HUES48 (cell line): ENCODE measurements at regions not wholly inside any gene's neighbourhood (a gene's known extent, or its start where the extent isn't known, plus 50 kb on each side); places are given as distances from the start of the nearest gene placed in this dataset.
"Not testable (repeated sequence)": the region's sequence is repeated elsewhere in the genome, so short reads cannot be mapped to it uniquely, and the experiment has no call there.

ENCODE experiments used
- H3K27ac ChIP-seq: one replicate; pipeline ENCODE4 v1.7.0; 2013; ENCODE audit warnings: low read depth, low read length, inconsistent platforms
- H3K27me3 ChIP-seq: 2 replicates; pipeline ENCODE4 v1.6.1; 2013; ENCODE audit warnings: mild to moderate bottlenecking, low read length; ENCODE audit not compliant: control insufficient read depth, insufficient read depth
- H3K36me3 ChIP-seq: 2 replicates; pipeline ENCODE4 v1.6.1; 2013; ENCODE audit warnings: low read length; ENCODE audit not compliant: control insufficient read depth, insufficient read depth
- H3K4me1 ChIP-seq: 2 replicates; pipeline ENCODE4 v1.6.1; 2013; ENCODE audit warnings: mild to moderate bottlenecking, low read length; ENCODE audit not compliant: control insufficient read depth, insufficient read depth
- H3K4me3 ChIP-seq: 2 replicates; pipeline ENCODE4 v1.5.1; 2013; ENCODE audit warnings: mild to moderate bottlenecking, low read depth, low read length
- H3K9ac ChIP-seq: 2 replicates; pipeline ENCODE4 v1.6.1; 2013; ENCODE audit warnings: mild to moderate bottlenecking, low read depth, low read length, moderate library complexity
- H3K9me3 ChIP-seq: 2 replicates; pipeline ENCODE4 v1.6.1; 2013; ENCODE audit warnings: low read length; ENCODE audit not compliant: control insufficient read depth, insufficient read depth

DNA sequence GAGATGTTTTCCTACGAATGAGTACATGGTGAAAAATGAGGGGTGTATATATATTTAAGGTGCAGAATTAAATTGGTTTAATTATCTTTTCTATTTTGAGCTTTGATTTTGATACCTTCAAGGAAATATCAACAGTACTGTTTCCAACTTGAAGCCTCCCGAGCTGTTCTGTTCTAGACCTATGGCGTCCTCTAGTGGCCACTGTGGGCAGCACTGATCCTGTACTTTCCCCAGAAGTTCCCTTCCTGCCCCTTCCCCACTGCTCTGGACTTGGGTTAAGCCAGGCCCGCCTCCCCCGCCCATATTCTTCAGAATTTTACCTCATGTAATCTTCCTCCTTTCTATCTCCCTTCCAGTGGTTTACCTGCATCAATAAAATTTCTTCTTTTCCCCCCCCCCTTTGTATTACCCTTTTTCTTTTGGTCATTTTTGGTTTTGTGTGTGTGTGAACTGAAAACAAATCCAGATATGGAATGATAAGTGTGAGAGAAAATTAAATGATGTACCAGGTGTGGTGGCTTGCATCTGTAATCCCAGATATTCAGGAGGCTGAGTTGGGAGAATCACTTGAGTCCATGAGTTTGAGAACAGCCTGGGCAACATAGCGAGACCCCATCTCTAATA is 1643.5 kb downstream of the TP53TG3F start:
- Histone ChIP-seq H3K27ac (no peak overlapping the region), H3K4me1 (no peaks in the 10 kb centered on the region), H3K9ac (no peak overlapping the region), H3K36me3 (no peaks in the 10 kb centered on the region), H3K27me3 (no peaks in the 10 kb centered on the region), H3K4me3 (no peak overlapping the region), H3K9me3 (peaks cover 54% of the 10 kb centered on the region)

DNA sequence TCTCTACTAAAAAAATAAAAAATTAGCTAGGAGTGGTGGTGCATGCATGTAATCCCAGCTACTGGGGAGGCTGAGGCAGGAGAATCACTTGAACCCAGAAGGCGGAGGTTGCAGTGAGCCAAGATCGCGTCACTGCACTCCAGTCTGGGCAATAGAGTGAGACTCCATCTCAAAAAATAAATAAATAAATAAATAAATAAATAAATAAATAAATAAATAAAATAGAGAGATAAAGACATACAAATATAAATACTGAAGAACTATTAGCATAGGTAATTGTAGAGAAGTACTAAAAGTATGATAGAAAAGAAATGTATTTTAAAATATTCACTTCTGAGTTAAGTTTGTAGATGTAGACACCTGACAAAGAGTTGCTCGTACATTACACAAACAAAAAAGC is 1652.4 kb downstream of the TP53TG3F start:
- H3K4me3 ChIP-seq, H3K27ac ChIP-seq, H3K36me3 ChIP-seq, H3K9ac ChIP-seq, H3K4me1 ChIP-seq, H3K27me3 ChIP-seq: not testable (repeated sequence)
- H3K9me3 ChIP-seq, result peaks cover 66% of the 10 kb centered on the region

DNA sequence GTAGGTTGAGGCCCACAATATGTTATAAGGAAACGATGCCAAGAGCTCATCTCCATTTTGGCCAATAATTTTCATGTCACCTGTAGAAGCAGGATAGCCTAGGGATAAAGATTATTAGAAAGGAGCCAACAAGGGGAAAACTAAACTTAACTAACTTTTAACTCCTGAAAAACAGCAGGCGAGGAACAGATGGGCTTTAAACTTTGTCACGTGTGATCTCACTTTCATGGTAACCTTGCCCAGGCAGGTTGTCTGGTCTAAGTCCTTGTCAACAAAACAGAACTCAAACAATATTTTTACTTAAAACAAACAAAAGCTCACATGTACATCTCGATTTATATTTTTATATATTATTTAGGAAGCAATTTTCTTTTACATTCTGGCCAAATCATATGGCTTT is 1672.0 kb downstream of the TP53TG3F start:
- no peaks in the 10 kb centered on the region for H3K4me1 ChIP-seq
- H3K27ac ChIP-seq, result no peak overlapping the region
- peaks cover 95% of the 10 kb centered on the region for H3K9me3 ChIP-seq
- no peaks in the 10 kb centered on the region for H3K27me3 ChIP-seq
- no peaks in the 10 kb centered on the region for H3K36me3 ChIP-seq
- H3K9ac ChIP-seq, result no peak overlapping the region
- no peak overlapping the region for H3K4me3 ChIP-seq

DNA sequence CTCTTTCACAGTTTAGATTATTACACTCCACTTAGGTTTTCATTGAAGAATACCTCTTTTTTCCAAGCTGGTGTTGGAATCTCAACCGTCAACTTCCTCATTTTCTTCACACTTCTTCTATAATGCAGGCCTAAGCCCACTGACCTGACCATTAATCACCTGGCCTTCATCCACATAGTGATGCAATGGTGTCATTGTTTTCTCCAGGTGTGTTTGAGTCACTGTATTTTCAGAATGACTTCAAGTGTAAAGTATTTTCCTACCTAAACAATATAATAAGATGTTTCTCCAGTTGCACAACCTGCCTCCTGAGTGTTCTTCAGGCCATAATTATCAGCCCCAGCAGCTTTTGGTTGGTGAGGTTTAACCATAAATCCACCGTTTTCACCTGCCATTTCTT is 1675.1 kb downstream of the TP53TG3F start:
- no peak overlapping the region for H3K27ac ChIP-seq

DNA sequence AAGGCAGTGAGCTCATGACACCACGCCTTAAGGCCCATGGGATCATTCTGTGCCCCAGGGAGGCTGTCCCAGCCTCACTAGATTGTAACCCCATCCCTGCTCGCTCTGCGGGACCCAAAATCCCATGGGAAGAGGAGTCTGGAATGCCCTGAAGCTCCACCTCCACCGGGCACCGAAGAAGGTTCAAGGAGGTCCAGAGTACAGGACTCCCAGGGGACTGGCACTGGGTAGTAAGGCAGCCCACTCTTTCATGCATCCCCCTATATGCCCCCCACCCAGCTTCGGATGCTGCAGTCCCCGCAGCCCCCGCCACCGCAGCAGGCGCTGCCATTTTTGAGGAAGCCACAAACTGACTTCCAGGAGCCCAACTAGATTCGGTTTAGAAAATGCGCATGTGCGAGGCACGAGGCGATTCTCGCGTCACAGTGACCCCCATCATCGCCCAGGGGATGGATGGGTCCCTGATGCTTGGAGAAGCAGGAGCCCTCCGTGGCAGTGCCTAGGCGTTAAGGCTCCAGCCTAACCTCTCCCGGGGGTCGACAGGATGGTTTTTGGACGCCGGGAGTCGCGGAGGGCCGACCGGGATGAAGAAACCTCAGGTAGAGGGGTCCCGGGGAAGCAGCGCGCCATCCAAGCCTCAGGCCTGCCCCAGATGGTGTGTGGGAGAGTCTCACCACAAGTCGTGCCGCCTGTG is 1681.0 kb downstream of the TP53TG3F start:
- H3K4me1 ChIP-seq, result no peaks in the 10 kb centered on the region
- no peaks in the 10 kb centered on the region for H3K27me3 ChIP-seq
- H3K4me3 ChIP-seq, result no peak overlapping the region; the same call in 1 of the 2 replicates
- no peak overlapping the region for H3K27ac ChIP-seq
- no peaks in the 10 kb centered on the region for H3K36me3 ChIP-seq
- no peak overlapping the region for H3K9ac ChIP-seq
- H3K9me3 ChIP-seq, result peaks cover 90% of the 10 kb centered on the region

More for the DNA sequence above, 1675.1 kb downstream of the TP53TG3F start:
- Histone ChIP-seq H3K27me3 (no peaks in the 10 kb centered on the region), H3K9ac (no peak overlapping the region), H3K4me3 (no peak overlapping the region), H3K9me3 (peaks cover 92% of the 10 kb centered on the region), H3K4me1 (no peaks in the 10 kb centered on the region), H3K36me3 (no peaks in the 10 kb centered on the region)

DNA sequence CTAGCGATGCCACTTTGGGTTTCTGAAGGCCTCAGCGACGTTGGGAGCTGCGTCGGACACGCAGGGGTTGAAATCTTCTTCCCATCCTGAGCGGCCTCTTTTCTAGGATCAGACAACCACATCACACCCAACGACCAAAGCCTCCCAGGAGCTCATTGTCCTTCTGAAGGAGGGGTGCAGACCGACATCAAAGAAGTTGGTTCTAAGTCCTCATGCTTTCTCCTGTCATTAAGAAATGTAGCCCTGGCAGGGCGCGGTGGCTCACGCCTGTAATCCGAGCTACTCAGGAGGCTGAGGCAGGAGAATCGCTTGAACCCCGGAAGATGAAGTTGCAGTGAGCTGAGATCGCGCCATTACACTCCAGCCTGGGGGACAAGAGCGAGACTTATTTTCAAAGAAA is 1681.9 kb downstream of the TP53TG3F start:
- no peaks in the 10 kb centered on the region for H3K27me3 ChIP-seq
- H3K9me3 ChIP-seq, result peaks cover 90% of the 10 kb centered on the region
- H3K36me3 ChIP-seq, result no peaks in the 10 kb centered on the region
- H3K9ac ChIP-seq, result no peak overlapping the region
- no peak overlapping the region for H3K27ac ChIP-seq
- H3K4me3 ChIP-seq, result no peak overlapping the region
- no peaks in the 10 kb centered on the region for H3K4me1 ChIP-seq

DNA sequence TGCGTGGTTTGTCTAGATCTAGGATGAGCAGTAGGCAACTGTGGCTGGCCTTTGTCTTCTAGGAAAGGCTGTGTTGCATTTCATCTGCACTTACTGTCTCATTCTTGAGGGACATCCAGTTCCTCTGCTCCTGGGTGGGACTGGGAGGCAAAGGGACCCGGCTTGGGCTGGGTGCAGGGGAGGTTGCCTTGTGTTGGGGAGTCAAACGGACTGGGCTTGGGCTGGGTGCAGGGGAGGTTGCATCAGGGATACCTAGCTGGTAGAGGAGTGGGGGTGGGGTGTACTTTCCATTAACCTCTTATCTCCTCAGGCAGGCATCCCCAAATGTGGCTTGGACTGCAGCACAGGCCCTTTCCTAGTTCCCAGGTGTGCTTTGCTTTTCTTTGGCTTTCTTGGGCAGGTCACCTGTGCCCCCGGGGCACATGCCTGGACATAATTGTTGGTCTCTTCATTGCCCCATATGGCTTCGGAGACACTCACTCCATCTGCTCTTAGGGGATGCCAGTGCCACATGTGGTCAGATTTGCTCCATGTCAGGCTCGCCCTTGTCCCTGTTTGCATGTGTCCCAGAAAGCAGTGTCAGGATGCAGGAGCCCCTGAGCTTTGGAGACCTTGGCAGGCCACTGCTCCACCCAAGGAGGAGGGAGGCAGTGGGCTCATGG is 1682.9 kb downstream of the TP53TG3F start:
- H3K9me3 ChIP-seq, result peaks cover 90% of the 10 kb centered on the region
- no peak overlapping the region for H3K4me3 ChIP-seq
- no peak overlapping the region for H3K9ac ChIP-seq

DNA sequence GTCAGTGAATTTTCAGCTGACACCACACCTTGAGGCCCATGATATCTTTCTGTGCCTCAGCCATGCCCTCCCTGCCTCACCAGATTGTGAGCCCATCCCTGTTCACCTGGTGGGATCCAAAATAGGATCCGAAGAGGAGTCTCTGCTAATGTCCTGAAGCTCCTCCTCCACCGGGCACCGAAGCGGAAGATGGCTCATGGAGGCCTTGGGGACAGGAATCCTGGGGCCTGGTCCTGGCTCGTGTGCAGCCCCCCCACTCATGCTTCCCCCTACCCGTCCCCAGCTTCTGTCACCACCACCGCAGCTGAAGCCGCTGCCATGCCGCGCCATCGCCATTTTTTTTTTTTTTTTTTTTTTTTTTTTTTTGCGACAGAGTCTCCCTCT is 1683.4 kb downstream of the TP53TG3F start:
- H3K9me3 ChIP-seq, result peaks cover 90% of the 10 kb centered on the region
- no peaks in the 10 kb centered on the region for H3K4me1 ChIP-seq
- H3K27ac ChIP-seq, result no peak overlapping the region

More for the DNA sequence above, 1682.9 kb downstream of the TP53TG3F start:
- Histone ChIP-seq H3K36me3 (no peaks in the 10 kb centered on the region), H3K27ac (no peak overlapping the region), H3K4me1 (no peaks in the 10 kb centered on the region), H3K27me3 (no peaks in the 10 kb centered on the region)

DNA sequence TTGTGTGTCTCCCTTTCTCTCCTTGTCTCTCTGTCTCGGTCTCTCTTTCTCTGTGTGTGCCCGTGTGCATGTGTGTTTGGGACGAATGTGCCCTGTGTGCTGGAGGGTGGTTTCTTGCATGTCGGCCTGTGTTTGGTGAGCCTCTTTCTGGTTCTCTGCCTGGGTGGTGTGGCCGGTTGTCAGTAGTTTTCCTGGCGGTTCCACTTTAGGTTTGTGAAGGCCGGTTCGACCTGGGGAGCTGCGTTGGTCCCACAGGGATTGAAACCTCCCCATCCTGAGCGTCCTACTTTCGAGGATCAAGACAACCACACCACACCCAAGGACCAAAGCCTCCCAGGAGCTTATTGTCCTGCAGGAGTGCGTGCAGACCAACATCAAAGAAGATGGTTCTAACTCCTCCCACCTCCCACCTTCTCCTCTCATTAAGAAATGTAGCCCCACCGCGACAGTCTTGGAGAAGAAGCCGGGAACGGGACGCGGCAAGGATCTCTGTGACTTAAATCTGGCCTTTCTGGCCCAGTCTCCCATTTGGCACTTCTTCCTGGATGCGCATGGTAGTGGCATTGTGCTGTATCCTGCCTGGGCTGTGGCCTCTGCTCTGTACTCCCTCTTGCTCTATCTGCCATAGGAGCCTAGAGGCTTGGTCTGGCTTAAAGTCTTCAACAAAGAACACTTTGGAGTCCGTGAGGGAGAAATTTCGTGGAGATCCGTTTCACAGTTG is 1685.0 kb downstream of the TP53TG3F start:
- no peak overlapping the region for H3K27ac ChIP-seq
- peaks cover 93% of the 10 kb centered on the region for H3K9me3 ChIP-seq
- H3K36me3 ChIP-seq, result no peaks in the 10 kb centered on the region
- no peaks in the 10 kb centered on the region for H3K4me1 ChIP-seq
- H3K4me3 ChIP-seq, result no peak overlapping the region
- H3K27me3 ChIP-seq, result no peaks in the 10 kb centered on the region
- H3K9ac ChIP-seq, result no peak overlapping the region

More for the DNA sequence above, 1683.4 kb downstream of the TP53TG3F start:
- no peak overlapping the region for H3K9ac ChIP-seq
- no peaks in the 10 kb centered on the region for H3K27me3 ChIP-seq
- no peaks in the 10 kb centered on the region for H3K36me3 ChIP-seq
- H3K4me3 ChIP-seq, result no peak overlapping the region

DNA sequence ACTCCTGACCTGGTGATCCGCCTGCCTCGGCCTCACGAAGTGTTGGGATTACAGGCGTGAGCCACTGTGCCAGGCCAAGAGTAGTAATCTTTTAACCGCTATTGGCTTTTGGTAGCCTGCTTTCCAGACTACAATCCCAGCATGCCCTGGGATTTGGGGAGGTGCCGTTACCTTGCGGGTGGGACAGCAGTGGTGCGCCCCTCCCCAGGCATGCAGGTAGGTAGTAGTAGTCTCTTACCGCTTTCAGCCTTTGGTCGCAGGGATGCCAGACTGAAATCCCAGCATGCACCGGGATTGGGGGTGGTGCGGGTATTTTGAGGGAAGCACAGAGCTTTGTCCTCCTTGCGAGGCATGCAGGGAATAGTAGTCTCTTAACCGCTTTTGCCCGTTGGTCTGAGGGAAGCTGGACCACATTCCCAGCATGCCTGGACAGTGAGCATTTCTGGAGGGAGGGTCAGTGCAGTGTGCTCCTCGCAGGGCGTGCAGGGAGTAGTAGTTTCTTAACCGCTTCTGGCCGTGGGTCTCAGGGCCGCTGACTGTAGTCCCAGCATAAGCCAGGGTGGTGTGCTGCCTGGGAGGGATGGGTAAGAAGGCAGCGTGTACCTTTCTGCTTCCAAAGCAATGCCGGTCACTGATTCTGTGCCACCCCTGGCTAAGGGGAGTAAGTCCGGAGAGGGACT is 1686.8 kb downstream of the TP53TG3F start:
- H3K27me3 ChIP-seq, result no peaks in the 10 kb centered on the region
- no peaks in the 10 kb centered on the region for H3K4me1 ChIP-seq
- H3K27ac ChIP-seq, result no peak overlapping the region
- H3K9ac ChIP-seq, result no peak overlapping the region
- peaks cover 93% of the 10 kb centered on the region for H3K9me3 ChIP-seq
- H3K4me3 ChIP-seq, result no peak overlapping the region
- no peaks in the 10 kb centered on the region for H3K36me3 ChIP-seq
